Esophagus squamous epithelium (tissue), 5 donors: ENCODE measurements at regions not wholly inside any gene's neighbourhood (a gene's known extent, or its start where the extent isn't known, plus 50 kb on each side); places are given as distances from the start of the nearest gene placed in this dataset.

ENCODE experiments used
- DNase-seq: peaks from one replicate; lab custom pipeline; 2025; lab: John Stamatoyannopoulos, UW
- H3K27ac ChIP-seq, 4 donors: fragments of 200-600 bp; sonication (generic); one replicate each; pipeline ENCODE4 v1.5.1; 2016 to 2019; ENCODE audit warnings: mild to moderate bottlenecking in 1 of 4
- H3K27me3 ChIP-seq, 4 donors: fragments of 200-600 bp; sonication (generic); 1 replicate in 3 of 4; 2 replicates in 1 of 4; pipeline versions ENCODE4 v1.5.1 to v1.6.0; 2017 to 2021; ENCODE audit warnings: antibody characterized with exemption in 1 of 4
- H3K36me3 ChIP-seq, 3 donors: fragments of 200-600 bp; sonication (generic); one replicate each; pipeline ENCODE4 v1.5.1; 2016 to 2019
- H3K4me1 ChIP-seq, 3 donors: fragments of 200-600 bp; sonication (generic); one replicate each; pipeline ENCODE4 v1.5.1; 2017 to 2019
- H3K4me3 ChIP-seq, 4 donors: fragments of 200-600 bp; sonication (generic); 1 replicate in 3 of 4; 2 replicates in 1 of 4; pipeline ENCODE4 v1.5.1; 2016 to 2019; ENCODE audit warnings: mild to moderate bottlenecking in 2 of 4, moderate library complexity in 1 of 4
- H3K9me3 ChIP-seq, 3 donors: fragments of 200-600 bp; sonication (generic); one replicate each; pipeline ENCODE4 v1.5.1; 2016 to 2019
- CTCF ChIP-seq, 6 experiments: fragments of 450-650 bp in 4 of 6; fragments of 200-600 bp in 2 of 6; sonication (generic) in 2 of 6; IDR thresholded peaks; one replicate each; pipeline ENCODE4 v1.5.1; 2016 to 2019; ENCODE audit warnings: antibody characterized with exemption in 6 of 6, mild to moderate bottlenecking in 4 of 6, moderate library complexity in 4 of 6
- POLR2A ChIP-seq, 4 donors: fragments of 450-650 bp; IDR thresholded peaks; one replicate each; pipeline ENCODE4 v1.6.1; 2017; ENCODE audit warnings: antibody characterized with exemption in 4 of 4, mild to moderate bottlenecking in 4 of 4, moderate library complexity in 3 of 4
- WGBS, 2 donors: methylation state at CpG; one replicate each; pipeline ENCODE4 v1.1.5; 2018; 5-methylcytosine and 5-hydroxymethylcytosine counted together
- intact Hi-C: fragments of 100-400 bp; cut with DNase I; formaldehyde crosslinking; loops from one replicate; pipeline ENCODE4 v1.15.0; 2022
- donor health status: DM: yes; HTN: yes; CAD: no.

- 75 to 90% methylated on average over 7 to 9 of the region's 19 CpGs for WGBS, 2 donors
- no peaks in the 10 kb centered on the region for H3K27me3 ChIP-seq
- H3K36me3 ChIP-seq, result no peaks in the 10 kb centered on the region
- intact Hi-C loops, result no loop called here
- no peak for TF ChIP-seq CTCF (IDR thresholded peaks at IDR 0.05)
- TF ChIP-seq POLR2A (IDR thresholded peaks at IDR 0.05), result no peak
- H3K4me3 ChIP-seq, result no peak overlapping the region
- no peak overlapping the region for H3K27ac ChIP-seq
- no peaks in the 10 kb centered on the region for H3K4me1 ChIP-seq
- H3K9me3 ChIP-seq, result peaks cover 0 to 22% (median 13%) of the 10 kb centered on the region in 3 donors
- DNase-seq, result no peak
Observed at GRCh38 chr14:104246401-104247335, 108.3 kb downstream of the KIF26A start.

DNA sequence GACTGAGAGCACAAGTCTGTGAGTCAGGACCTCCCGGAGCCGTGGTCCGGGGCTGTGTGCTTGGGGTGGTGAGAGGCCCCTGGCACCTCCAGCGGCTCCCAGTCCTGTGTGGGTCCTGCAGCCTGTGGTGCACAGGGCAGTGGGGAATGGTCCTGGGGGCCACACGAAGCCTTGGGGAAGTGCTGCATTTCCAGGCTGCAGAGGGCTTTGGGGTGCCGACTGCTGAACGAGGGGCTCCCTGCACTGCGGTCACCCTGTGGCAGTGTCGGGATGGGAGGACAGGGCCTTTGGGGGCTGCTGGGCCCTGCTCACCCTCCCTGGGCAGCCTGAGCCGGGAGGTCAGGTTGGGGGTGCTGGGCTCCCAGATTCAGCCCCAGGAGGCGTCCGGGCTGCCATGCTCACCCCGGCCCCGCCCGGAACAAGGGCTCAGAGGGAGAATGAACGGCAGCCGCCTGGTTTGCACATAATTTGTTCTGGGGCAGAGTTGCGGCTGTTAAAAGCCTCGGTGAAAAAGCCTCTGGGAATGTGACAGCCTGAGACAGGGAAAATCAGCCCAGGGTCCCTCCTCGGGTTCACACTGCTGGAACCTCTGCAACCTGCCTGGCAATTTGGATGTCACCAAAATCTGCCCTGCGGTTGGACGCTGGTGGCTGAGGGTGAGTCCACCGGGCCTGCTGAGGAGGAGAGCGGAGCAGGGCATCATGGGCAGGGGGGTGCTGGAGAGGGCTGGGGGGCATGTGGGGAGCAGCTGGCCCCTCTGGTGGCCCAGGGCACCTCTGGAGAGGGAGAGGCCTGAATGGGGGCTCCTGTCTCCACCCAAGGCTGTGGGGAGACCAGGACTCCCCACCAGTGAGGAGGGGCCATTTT lies 109.2 kb downstream of the KIF26A start:
- no peak for DNase-seq
- WGBS, 2 donors, result 79 to 83% methylated on average over 4 to 9 of the region's 24 CpGs
- intact Hi-C loops, result no loop called here

DNA sequence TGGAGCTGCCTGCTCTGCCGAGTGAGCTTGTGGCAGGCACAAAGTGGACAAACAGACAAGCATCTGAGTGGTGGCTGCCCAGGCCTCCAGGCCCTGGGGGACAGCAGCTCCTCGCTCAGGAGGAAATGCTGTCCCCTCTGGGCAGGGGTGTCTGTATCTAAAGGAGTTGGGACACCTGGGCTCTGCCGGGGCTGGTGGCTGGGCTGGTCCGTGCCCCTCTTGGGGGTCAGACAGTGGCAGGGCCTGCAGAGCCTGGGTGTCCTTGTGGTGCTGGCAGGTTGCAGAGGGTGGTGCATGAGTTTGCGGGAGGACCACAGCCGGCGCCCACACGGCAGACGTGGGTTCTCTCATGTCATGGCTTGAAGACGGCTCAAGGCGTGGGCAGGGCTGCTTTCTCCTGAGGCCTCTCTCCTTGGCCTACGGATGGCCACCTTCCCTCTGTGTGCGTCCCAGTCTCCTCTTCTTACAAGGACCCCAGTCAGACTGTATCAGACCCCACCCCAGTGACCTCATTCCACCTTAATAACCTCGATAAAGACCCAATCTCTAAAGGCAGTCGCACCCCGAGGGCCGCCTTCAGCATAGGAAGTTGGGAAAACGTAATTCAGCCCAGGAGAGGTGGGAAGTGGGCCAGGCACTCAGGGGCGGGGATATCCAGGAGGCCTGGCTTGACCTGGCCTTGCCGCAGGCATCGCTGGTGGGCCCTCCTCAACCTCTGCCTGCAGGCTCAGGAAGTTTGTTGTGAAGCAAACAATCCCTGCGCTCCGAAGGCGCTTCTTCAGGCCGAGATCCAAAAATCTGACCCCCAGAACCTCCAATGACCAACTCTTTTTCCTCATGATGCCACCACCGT lies 110.0 kb downstream of the KIF26A start:
- Histone ChIP-seq H3K27me3 (no peaks in the 10 kb centered on the region), H3K27ac (no peak overlapping the region), H3K9me3 (peaks cover 0 to 22% (median 13%) of the 10 kb centered on the region in 3 donors), H3K4me1 (no peaks in the 10 kb centered on the region), H3K4me3 (no peak overlapping the region), H3K36me3 (no peaks in the 10 kb centered on the region)
- 70 to 79% methylated on average over 9 of the region's 26 CpGs for WGBS, 2 donors
- no peak for DNase-seq
- intact Hi-C loops, result no loop called here
- TF ChIP-seq CTCF (IDR thresholded peaks at IDR 0.05), result no peak
- TF ChIP-seq POLR2A (IDR thresholded peaks at IDR 0.05), result no peak

More for the DNA sequence above, 109.2 kb downstream of the KIF26A start:
- no peak overlapping the region for H3K27ac ChIP-seq
- no peaks in the 10 kb centered on the region for H3K36me3 ChIP-seq
- H3K27me3 ChIP-seq, result no peaks in the 10 kb centered on the region
- peaks cover 0 to 22% (median 13%) of the 10 kb centered on the region in 3 donors for H3K9me3 ChIP-seq
- H3K4me1 ChIP-seq, result no peaks in the 10 kb centered on the region
- no peak overlapping the region for H3K4me3 ChIP-seq
- TF ChIP-seq CTCF (IDR thresholded peaks at IDR 0.05), result no peak
- TF ChIP-seq POLR2A (IDR thresholded peaks at IDR 0.05), result no peak

DNA sequence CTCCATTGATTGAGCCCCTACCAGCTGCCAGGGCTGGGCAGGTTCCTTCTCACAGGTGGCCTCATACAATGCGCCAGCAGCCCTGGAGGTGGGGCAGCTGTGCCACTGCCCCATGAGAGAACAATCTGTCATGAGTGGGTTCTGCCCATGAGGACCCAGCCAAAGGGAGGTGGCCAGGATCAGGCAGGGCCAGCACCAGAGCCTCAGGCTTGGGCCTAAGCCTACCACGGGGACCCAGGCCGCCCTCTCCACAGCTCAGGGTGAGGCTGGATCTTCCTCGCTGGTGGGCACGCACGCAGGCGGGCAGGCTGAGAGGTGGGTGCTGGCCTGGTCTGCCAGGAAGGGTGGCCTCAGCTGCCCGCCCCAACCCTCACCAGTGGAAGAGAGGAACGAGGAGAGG lies 110.7 kb downstream of the KIF26A start:
- Histone ChIP-seq H3K27me3 (no peaks in the 10 kb centered on the region), H3K4me1 (no peaks in the 10 kb centered on the region), H3K9me3 (peaks cover 0 to 22% (median 13%) of the 10 kb centered on the region in 3 donors), H3K36me3 (no peaks in the 10 kb centered on the region), H3K4me3 (no peak overlapping the region), H3K27ac (no peak overlapping the region)
- TF ChIP-seq CTCF (IDR thresholded peaks at IDR 0.05) (no peak), POLR2A (IDR thresholded peaks at IDR 0.05) (no peak)
- WGBS, 2 donors, result 65 to 93% methylated on average over 3 to 5 of the region's 9 CpGs
- no peak for DNase-seq
- intact Hi-C loops, result no loop called here
